ENCODE measurements at regions not wholly inside any gene's neighbourhood (a gene's known extent, or its start where the extent isn't known, plus 50 kb on each side); places are given as distances from the start of the nearest gene placed in this dataset.

DNA sequence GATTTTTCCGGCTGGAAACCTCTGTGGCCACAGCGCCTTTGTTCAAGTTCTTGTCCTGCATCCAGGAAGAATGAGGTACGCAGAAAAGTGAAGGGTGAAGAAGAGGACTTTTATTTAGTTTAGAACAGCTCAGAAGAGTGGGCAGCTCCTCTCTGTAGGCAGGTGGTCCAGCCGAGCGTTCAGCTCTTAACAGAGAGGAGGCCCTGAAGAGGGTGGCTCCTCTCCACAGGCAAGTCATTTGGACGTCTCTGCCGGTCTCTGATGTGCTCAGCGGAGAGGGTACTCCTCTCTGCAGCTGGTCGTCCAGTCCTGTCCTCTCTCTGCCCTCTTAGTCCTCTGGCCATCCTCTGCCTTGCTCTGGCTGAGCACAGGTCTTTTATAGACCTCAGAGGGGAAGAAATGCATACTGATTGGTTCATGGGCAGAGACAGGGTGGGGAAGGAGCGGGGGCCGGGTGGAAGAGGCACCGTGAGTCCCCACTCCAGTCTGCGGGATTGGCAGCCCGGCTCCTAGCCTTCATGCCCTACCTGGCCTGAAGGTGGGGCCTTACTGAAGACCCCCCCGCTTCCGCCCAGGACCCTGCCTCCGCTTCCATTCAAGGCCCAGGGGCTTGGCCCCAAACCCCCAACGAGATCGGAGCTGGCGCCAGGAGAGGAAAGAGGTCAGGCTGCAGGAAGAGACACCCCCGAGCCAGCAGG is 70.0 kb upstream of the NKD1 start:
- H3K27ac Mint-ChIP-seq: no peak overlapping the region
- DNase-seq: no peak
- no peaks in the 10 kb centered on the region for H3K36me3 Mint-ChIP-seq
- H3K27me3 Mint-ChIP-seq (ENCODE audit: low read depth in 3 of 3): peaks cover 2 to 9% (median 4%) of the 10 kb centered on the region in 3 donors
- no peak overlapping the region for H3K4me3 Mint-ChIP-seq
- H3K9me3 Mint-ChIP-seq: peaks cover 0 to 1% (median 0%) of the 10 kb centered on the region in 6 donors
- H3K4me1 Mint-ChIP-seq: no peaks in the 10 kb centered on the region

DNA sequence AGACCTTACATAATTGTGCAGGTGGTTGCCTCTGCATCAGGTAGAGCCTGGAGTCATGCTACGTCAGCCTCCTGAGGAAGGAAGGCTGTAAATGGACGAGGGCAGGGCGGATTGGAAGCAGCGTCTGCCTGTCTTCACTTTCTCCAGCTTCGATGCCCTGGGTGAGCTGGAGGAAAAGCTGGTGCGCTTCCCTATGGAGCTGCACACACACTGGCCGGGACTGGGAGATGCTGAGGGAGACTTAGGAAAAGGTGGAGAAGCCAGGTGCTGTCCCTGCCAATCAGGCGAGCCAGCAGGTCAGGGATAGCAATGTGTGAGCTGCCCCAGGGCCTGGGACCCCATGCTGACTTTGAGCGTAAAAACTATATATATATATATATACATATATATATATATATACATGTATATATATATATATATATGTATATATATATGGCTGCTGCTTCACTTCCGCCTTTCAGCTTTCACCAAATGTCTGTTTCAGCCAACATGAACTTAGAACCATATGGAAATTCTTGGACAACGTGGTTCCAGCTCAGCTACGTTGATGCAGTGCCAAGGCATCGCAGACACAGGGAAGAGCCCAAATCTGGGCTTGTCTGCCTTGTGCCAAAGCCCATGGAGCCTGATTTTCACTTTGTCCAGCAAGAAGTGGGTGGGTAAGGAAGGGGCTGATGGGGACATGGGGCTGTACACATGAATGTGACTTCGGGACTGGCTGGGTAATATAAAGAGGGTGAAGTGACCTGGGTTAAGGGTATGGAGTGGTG is 71.5 kb upstream of the NKD1 start:
- peaks cover 1 to 9% (median 6%) of the 10 kb centered on the region in 3 donors for H3K27me3 Mint-ChIP-seq (ENCODE audit: low read depth in 3 of 3)
- H3K4me1 Mint-ChIP-seq: no peaks in the 10 kb centered on the region
- H3K9me3 Mint-ChIP-seq: peaks cover 0 to 1% (median 0%) of the 10 kb centered on the region in 6 donors
- H3K27ac Mint-ChIP-seq: no peak overlapping the region
- DNase-seq: no peak
- no peaks in the 10 kb centered on the region for H3K36me3 Mint-ChIP-seq
- H3K4me3 Mint-ChIP-seq: no peak overlapping the region

- peaks cover 0 to 1% (median 0%) of the 10 kb centered on the region in 6 donors for H3K9me3 Mint-ChIP-seq
These were observed 73.0 kb upstream of the NKD1 start for GRCh38 chr16:50475170-50475569.

GRCh38 chr16:50474138-50474537 is 74.1 kb upstream of the NKD1 start:
- Mint-ChIP-seq H3K27me3 (ENCODE audit: low read depth in 3 of 3) (peaks cover 1 to 10% (median 9%) of the 10 kb centered on the region in 3 donors), H3K27ac (no peak overlapping the region), H3K9me3 (peaks cover 0 to 1% (median 0%) of the 10 kb centered on the region in 6 donors), H3K4me1 (no peaks in the 10 kb centered on the region), H3K4me3 (no peak overlapping the region), H3K36me3 (no peaks in the 10 kb centered on the region)
- no peak for DNase-seq

More at GRCh38 chr16:50475170-50475569, 73.0 kb upstream of the NKD1 start:
- Mint-ChIP-seq H3K27ac (no peak overlapping the region), H3K4me3 (no peak overlapping the region), H3K36me3 (no peaks in the 10 kb centered on the region), H3K27me3 (ENCODE audit: low read depth in 3 of 3) (peaks cover 1 to 10% (median 6%) of the 10 kb centered on the region in 3 donors), H3K4me1 (no peaks in the 10 kb centered on the region)
- no peak for DNase-seq

- DNase-seq: no peak
- H3K27ac Mint-ChIP-seq: no peak overlapping the region
- peaks cover 4 to 11% (median 9%) of the 10 kb centered on the region in 3 donors for H3K27me3 Mint-ChIP-seq (ENCODE audit: low read depth in 3 of 3)
- peaks cover 0 to 1% (median 0%) of the 10 kb centered on the region in 6 donors for H3K9me3 Mint-ChIP-seq
- peaks cover 0 to 3% of the 10 kb centered on the region in 2 donors for H3K4me1 Mint-ChIP-seq
- H3K4me3 Mint-ChIP-seq: no peak overlapping the region
- no peaks in the 10 kb centered on the region for H3K36me3 Mint-ChIP-seq
These were observed 74.7 kb upstream of the NKD1 start for GRCh38 chr16:50473356-50473945.

GRCh38 chr16:50472472-50472871 is 75.7 kb upstream of the NKD1 start:
- Mint-ChIP-seq H3K4me3 (no peak overlapping the region), H3K36me3 (no peaks in the 10 kb centered on the region), H3K27ac (no peak overlapping the region), H3K27me3 (ENCODE audit: low read depth in 3 of 3) (peaks cover 7 to 12% (median 9%) of the 10 kb centered on the region in 3 donors), H3K4me1 (peaks cover 3 to 6% of the 10 kb centered on the region in 2 donors), H3K9me3 (peaks cover 0 to 1% (median 0%) of the 10 kb centered on the region in 6 donors)
- DNase-seq: no peak

GRCh38 chr16:50470687-50471086 is 77.5 kb upstream of the NKD1 start:
- peaks cover 11 to 20% (median 12%) of the 10 kb centered on the region in 3 donors for H3K27me3 Mint-ChIP-seq (ENCODE audit: low read depth in 3 of 3)
- H3K4me3 Mint-ChIP-seq: no peak overlapping the region
- no peak for DNase-seq
- H3K36me3 Mint-ChIP-seq: peaks cover 0 to 3% (median 0%) of the 10 kb centered on the region in 3 donors
- H3K27ac Mint-ChIP-seq: no peak overlapping the region
- H3K4me1 Mint-ChIP-seq: peaks cover 4 to 6% of the 10 kb centered on the region in 2 donors
- H3K9me3 Mint-ChIP-seq: peaks cover 0 to 1% (median 0%) of the 10 kb centered on the region in 6 donors

DNA sequence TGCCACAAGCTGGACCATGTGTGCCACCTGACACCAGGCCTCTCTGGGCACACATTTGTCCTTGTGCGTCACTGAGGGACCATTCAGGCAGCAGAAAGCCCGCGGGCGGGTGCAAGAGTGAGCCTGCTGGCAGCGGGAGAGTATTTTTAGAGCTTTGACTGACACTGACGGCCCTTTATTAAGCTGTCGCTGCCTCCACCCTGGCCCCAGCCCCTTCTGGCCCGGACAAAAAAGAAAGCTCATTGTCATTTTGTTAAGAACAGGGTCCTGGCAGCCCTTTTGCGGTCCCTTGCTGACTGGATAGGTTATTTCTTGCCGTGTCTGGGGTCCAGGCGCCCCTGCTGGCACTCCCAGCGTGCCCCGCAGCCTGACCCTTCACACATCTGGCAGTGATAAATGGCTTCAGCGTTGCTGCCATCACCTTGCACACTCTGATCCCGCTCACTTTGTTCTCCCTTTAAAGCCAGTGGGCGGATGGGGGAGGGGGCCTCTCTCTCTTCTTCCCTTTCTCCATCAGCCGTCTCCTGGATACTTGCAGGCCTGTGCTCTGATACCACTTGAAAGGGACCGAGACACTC is 78.4 kb upstream of the NKD1 start:
- Mint-ChIP-seq H3K4me3 (no peak overlapping the region), H3K27me3 (ENCODE audit: low read depth in 3 of 3) (peaks cover 11 to 22% (median 12%) of the 10 kb centered on the region in 3 donors), H3K4me1 (peaks cover 4 to 6% of the 10 kb centered on the region in 2 donors), H3K27ac (no peak overlapping the region), H3K9me3 (peaks cover 0 to 1% (median 0%) of the 10 kb centered on the region in 6 donors), H3K36me3 (peaks cover 0 to 3% (median 0%) of the 10 kb centered on the region in 3 donors)
- no peak for DNase-seq

DNA sequence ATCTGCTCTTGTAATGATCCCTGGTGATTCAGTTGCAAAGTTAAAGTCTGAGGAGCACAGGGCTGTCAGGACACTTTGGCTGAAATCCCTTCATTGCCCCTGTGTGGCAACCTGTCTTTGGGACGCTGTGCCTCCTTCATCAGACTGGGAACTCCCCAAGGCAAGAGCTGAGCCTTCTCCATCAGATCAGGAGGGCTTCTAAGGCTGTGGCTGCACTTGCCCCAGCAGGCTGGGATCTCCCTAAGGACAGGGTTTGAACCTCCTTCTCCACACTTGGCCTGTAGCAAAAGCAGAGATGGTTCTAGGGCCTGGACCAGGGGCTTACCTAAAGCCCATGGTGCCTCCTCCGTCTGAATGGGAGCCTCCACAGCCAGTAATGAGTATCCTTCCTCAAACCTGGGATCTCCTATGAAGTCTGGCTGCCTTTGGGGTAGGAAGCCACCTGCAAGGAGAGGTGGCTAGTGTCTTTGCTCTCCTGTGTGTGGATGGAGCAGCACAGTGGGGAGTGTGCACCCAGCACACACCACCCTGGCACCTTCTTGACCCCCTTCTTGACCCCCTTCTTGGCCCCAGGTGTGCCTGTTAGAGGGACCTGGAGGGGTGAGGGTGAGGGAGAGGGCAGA is 79.0 kb upstream of the NKD1 start:
- Mint-ChIP-seq H3K27ac (no peak overlapping the region), H3K4me1 (peaks cover 4 to 6% of the 10 kb centered on the region in 2 donors), H3K4me3 (peak overlapping the region in 1 of 5 donors; percentile 27), H3K27me3 (ENCODE audit: low read depth in 3 of 3) (peaks cover 10 to 22% (median 12%) of the 10 kb centered on the region in 3 donors), H3K9me3 (no peaks in the 10 kb centered on the region), H3K36me3 (peaks cover 0 to 3% (median 0%) of the 10 kb centered on the region in 3 donors)
- DNase-seq: no peak

- H3K27ac Mint-ChIP-seq: no peak overlapping the region
These were observed 79.5 kb upstream of the NKD1 start for GRCh38 chr16:50468749-50469078.

DNA sequence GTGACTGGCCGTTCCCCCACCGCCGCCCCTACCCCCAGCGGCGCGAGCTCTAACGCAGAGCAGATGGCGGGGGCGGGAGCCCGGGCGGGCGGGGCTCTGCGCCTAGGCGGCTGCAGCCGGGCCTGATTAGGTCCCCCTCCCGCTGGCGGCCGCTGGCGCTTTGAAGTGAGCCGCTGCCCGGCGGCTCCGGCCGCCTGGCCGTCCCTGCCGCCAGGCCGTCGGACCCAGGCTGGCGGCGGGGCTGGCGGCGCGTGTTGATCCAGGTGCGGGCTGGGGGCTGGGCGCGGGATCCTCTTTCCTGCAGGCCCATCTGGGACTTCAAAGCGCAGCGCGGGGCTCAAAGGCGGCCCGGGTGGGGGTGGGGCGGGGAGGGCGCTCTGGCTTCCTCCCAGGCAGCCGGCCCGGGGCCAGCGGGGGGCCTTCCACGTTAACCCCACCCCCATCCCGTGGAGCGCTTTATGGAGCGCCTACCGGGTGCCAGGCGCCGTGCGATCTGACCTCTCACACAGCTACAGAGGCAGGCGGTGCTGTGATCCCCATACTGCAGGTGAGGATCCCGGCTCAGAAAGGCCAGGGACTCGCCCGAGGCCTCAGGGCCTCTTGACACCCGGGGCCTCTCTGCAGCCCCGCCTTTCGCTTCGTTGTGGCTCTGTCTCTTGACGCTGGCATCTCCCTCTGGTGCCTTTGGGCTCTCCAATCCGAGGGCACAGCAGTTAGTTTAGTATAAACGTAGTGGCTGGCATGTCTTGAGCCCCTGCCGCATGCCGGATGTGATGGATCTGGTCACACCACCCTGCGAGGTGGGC is 80.0 kb upstream of the NKD1 start:
- Mint-ChIP-seq H3K4me1 (peaks cover 4 to 6% of the 10 kb centered on the region in 2 donors), H3K36me3 (peaks cover 0 to 3% (median 0%) of the 10 kb centered on the region in 3 donors), H3K4me3 (peak overlapping the region; percentile 46 to 68 (median 50)), H3K27me3 (ENCODE audit: low read depth in 3 of 3) (peaks cover 10 to 24% (median 12%) of the 10 kb centered on the region in 3 donors), H3K27ac (no peak overlapping the region), H3K9me3 (no peaks in the 10 kb centered on the region)
- DNase-seq: no peak

More at GRCh38 chr16:50468749-50469078, 79.5 kb upstream of the NKD1 start:
- no peak for DNase-seq
- Mint-ChIP-seq H3K4me3 (peak overlapping the region in 4 of 5 donors; percentile 25 to 50 (median 44)), H3K36me3 (peaks cover 0 to 3% (median 0%) of the 10 kb centered on the region in 3 donors), H3K27me3 (ENCODE audit: low read depth in 3 of 3) (peaks cover 10 to 23% (median 12%) of the 10 kb centered on the region in 3 donors), H3K4me1 (peaks cover 4 to 6% of the 10 kb centered on the region in 2 donors), H3K9me3 (no peaks in the 10 kb centered on the region)

DNA sequence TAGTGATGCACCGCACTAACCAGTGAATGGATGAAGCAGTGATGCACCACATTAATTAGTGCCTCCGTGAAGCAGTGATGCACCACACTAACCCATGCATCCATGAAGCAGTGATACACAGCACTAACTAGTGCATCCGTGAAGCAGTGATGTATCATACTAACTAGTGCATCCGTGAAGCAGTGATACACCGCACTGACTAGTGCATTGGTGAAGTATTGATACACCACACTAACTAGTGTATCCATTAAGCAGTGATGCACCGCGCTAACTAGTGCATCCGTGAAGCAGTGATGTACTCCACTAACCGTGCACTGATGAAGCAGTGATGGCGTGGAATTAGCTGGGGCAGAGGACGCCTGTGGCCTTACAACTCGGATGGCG is 80.6 kb upstream of the NKD1 start:
- H3K4me3 Mint-ChIP-seq: peak overlapping the region in 4 of 5 donors; percentile 42 to 68 (median 52)
- H3K4me1 Mint-ChIP-seq: peaks cover 4 to 6% of the 10 kb centered on the region in 2 donors
- H3K27me3 Mint-ChIP-seq (ENCODE audit: low read depth in 3 of 3): peaks cover 11 to 26% (median 12%) of the 10 kb centered on the region in 3 donors
- H3K9me3 Mint-ChIP-seq: no peaks in the 10 kb centered on the region
- peaks cover 0 to 3% (median 0%) of the 10 kb centered on the region in 3 donors for H3K36me3 Mint-ChIP-seq
- no peak overlapping the region for H3K27ac Mint-ChIP-seq
- DNase-seq: no peak
